H9 (cell line): ENCODE measurements at regions not wholly inside any gene's neighbourhood (a gene's known extent, or its start where the extent isn't known, plus 50 kb on each side); places are given as distances from the start of the nearest gene placed in this dataset.

ENCODE experiments used
- DNase-seq: peaks from one replicate; pipeline ENCODE4 v3.0.0-alpha.2; 2017
- H2AFZ ChIP-seq: one replicate; pipeline ENCODE4 v1.6.1; 2013; ENCODE audit warnings: mild to moderate bottlenecking, low read length, control low read depth, moderate library complexity
- H2AK5ac ChIP-seq: 2 replicates; pipeline ENCODE4 v1.6.1; 2013; ENCODE audit warnings: low read length, control low read depth, mixed read lengths; ENCODE audit not compliant: insufficient read length
- H2BK120ac ChIP-seq: one replicate; pipeline ENCODE4 v1.6.1; 2013; ENCODE audit warnings: low read depth, mild to moderate bottlenecking, low read length, control low read depth, inconsistent platforms; ENCODE audit not compliant: poor library complexity, severe bottlenecking
- H2BK12ac ChIP-seq: 2 replicates; pipeline ENCODE4 v1.6.1; 2013; ENCODE audit warnings: low read length, control low read depth, mixed read lengths, low read depth; ENCODE audit not compliant: insufficient read length
- H2BK15ac ChIP-seq: 2 replicates; pipeline ENCODE4 v1.6.1; 2013; ENCODE audit warnings: low read depth, low read length, control low read depth
- H2BK20ac ChIP-seq: one replicate; pipeline ENCODE4 v1.6.1; 2013; ENCODE audit warnings: low read depth, mild to moderate bottlenecking, low read length, control low read depth, inconsistent platforms; ENCODE audit not compliant: poor library complexity, severe bottlenecking
- H2BK5ac ChIP-seq: 2 replicates; pipeline ENCODE4 v1.6.1; 2013; ENCODE audit warnings: low read length, control low read depth, mixed read lengths; ENCODE audit not compliant: insufficient read length
- H3K14ac ChIP-seq: 2 replicates; pipeline ENCODE4 v1.6.1; 2013; ENCODE audit warnings: low read length, control low read depth; ENCODE audit not compliant: insufficient read depth
- H3K18ac ChIP-seq: 2 replicates; pipeline ENCODE4 v1.6.1; 2013; ENCODE audit warnings: low read depth, mild to moderate bottlenecking, mixed read lengths, low read length, control low read depth; ENCODE audit not compliant: insufficient read length
- H3K23ac ChIP-seq: 2 replicates; pipeline ENCODE4 v1.6.1; 2013; ENCODE audit warnings: low read length, control low read depth, mixed read lengths, low read depth; ENCODE audit not compliant: insufficient read length
- H3K23me2 ChIP-seq: 2 replicates; pipeline ENCODE4 v1.6.1; 2013; ENCODE audit warnings: low read depth, mild to moderate bottlenecking, mixed read lengths, low read length, control low read depth; ENCODE audit not compliant: insufficient read length, poor library complexity, severe bottlenecking
- H3K27ac ChIP-seq: 2 replicates; pipeline ENCODE4 v1.5.1; 2013; ENCODE audit warnings: low read length, control low read depth, mixed read lengths, low read depth; ENCODE audit not compliant: insufficient read length
- H3K27me3 ChIP-seq: 2 replicates; pipeline ENCODE4 v1.6.1; 2013; ENCODE audit warnings: low read length, control low read depth, inconsistent platforms; ENCODE audit not compliant: insufficient read depth
- H3K4ac ChIP-seq: 2 replicates; pipeline ENCODE4 v1.6.1; 2013; ENCODE audit warnings: low read depth, mild to moderate bottlenecking, control low read depth, inconsistent platforms, low read length, moderate library complexity
- H3K4me1 ChIP-seq: 2 replicates; pipeline ENCODE4 v1.6.1; 2013; ENCODE audit warnings: low read length, control low read depth, inconsistent platforms; ENCODE audit not compliant: insufficient read depth
- H3K4me2 ChIP-seq: 2 replicates; pipeline ENCODE4 v1.6.1; 2013; ENCODE audit warnings: low read length, control low read depth, mixed read lengths; ENCODE audit not compliant: insufficient read length, insufficient read depth
- H3K56ac ChIP-seq: 2 replicates; pipeline ENCODE4 v1.6.1; 2013; ENCODE audit warnings: low read depth, mild to moderate bottlenecking, mixed read lengths, low read length, control low read depth; ENCODE audit not compliant: insufficient read length
- H3K79me1 ChIP-seq: 2 replicates; pipeline ENCODE4 v1.6.1; 2013; ENCODE audit warnings: low read depth, mild to moderate bottlenecking, moderate library complexity, low read length, control low read depth, inconsistent platforms; ENCODE audit not compliant: insufficient read depth, poor library complexity, severe bottlenecking
- H3K79me2 ChIP-seq: 2 replicates; pipeline ENCODE4 v1.6.1; 2013; ENCODE audit warnings: low read length, control low read depth, inconsistent platforms; ENCODE audit not compliant: insufficient read depth
- H3K9ac ChIP-seq: 2 replicates; pipeline ENCODE4 v1.6.1; 2013; ENCODE audit warnings: low read length, control low read depth, mixed read lengths; ENCODE audit not compliant: insufficient read length; ENCODE audit errors: extremely low read depth
- H3K9me3 ChIP-seq: one replicate; pipeline ENCODE4 v1.6.1; 2013; ENCODE audit warnings: low read depth, low read length, inconsistent platforms; ENCODE audit not compliant: control insufficient read depth
- H3T11ph ChIP-seq: one replicate; pipeline ENCODE4 v1.6.1; 2013; ENCODE audit warnings: mild to moderate bottlenecking, low read length, control low read depth, inconsistent platforms
- H4K20me1 ChIP-seq: one replicate; pipeline ENCODE4 v1.6.1; 2013; ENCODE audit not compliant: control insufficient read depth, insufficient read length, insufficient read depth
- H4K5ac ChIP-seq: 2 replicates; pipeline ENCODE4 v1.6.1; 2013; ENCODE audit warnings: low read depth, mild to moderate bottlenecking, mixed read lengths, low read length, control low read depth; ENCODE audit not compliant: insufficient read length
- H4K8ac ChIP-seq: replicated peaks from 2 replicates; pipeline ENCODE4 v1.6.1; 2013; ENCODE audit warnings: low read length, control low read depth, mixed read lengths, low read depth; ENCODE audit not compliant: insufficient read length
- H4K91ac ChIP-seq: 2 replicates; pipeline ENCODE4 v1.6.1; 2013; ENCODE audit warnings: low read depth, mild to moderate bottlenecking, moderate library complexity, mixed read lengths, low read length, control low read depth; ENCODE audit not compliant: insufficient read length
- H3K27ac Mint-ChIP-seq, 3 experiments: 2 replicates in 2 of 3; 3 replicates in 1 of 3; pipeline ENCODE4 v1.8.0; 2020 to 2021; ENCODE audit warnings: mixed read lengths in 3 of 3, mild to moderate bottlenecking in 1 of 3, moderate library complexity in 1 of 3
- H3K27me3 Mint-ChIP-seq: 2 replicates; pipeline ENCODE4 v1.8.0; 2021; ENCODE audit warnings: low read depth, mild to moderate bottlenecking, moderate library complexity, mixed read lengths
- H3K36me3 Mint-ChIP-seq, 3 experiments: 2 replicates in 2 of 3; 3 replicates in 1 of 3; pipeline ENCODE4 v1.8.0; 2020 to 2021; ENCODE audit warnings: low read depth in 3 of 3, mixed read lengths in 3 of 3; ENCODE audit not compliant: insufficient read depth in 1 of 3
- H3K4me1 Mint-ChIP-seq, 2 experiments: 2 replicates each; pipeline ENCODE4 v1.8.0; 2020; ENCODE audit warnings: mixed read lengths in 2 of 2
- H3K4me3 Mint-ChIP-seq, 2 experiments: 2 replicates in 1 of 2; 3 replicates in 1 of 2; pipeline ENCODE4 v1.8.0; 2020 to 2021; ENCODE audit warnings: mild to moderate bottlenecking in 2 of 2, mixed read lengths in 2 of 2, moderate library complexity in 1 of 2
- H3K9me3 Mint-ChIP-seq, 2 experiments: 2 replicates in 1 of 2; 3 replicates in 1 of 2; pipeline ENCODE4 v1.8.0; 2020; ENCODE audit warnings: mild to moderate bottlenecking in 2 of 2, mixed read lengths in 2 of 2, moderate library complexity in 1 of 2
- CTCF ChIP-seq: fragments of 200-600 bp; sonication (generic); conservative IDR thresholded peaks from 3 replicates; pipeline ENCODE4 v1.8.0; 2021; ENCODE audit warnings: antibody characterized with exemption, mild to moderate bottlenecking
- WGBS: extraction: QIAGEN DNeasy Blood & Tissue Kit; methylation state at CpG from one replicate; pipeline ENCODE4 v1.1.7; 2013; ENCODE audit warnings: missing lambda C conversion rate, low lambda C conversion rate, mixed read lengths; ENCODE audit not compliant: insufficient read length; ENCODE audit errors: extremely low coverage; 5-methylcytosine and 5-hydroxymethylcytosine counted together

DNA sequence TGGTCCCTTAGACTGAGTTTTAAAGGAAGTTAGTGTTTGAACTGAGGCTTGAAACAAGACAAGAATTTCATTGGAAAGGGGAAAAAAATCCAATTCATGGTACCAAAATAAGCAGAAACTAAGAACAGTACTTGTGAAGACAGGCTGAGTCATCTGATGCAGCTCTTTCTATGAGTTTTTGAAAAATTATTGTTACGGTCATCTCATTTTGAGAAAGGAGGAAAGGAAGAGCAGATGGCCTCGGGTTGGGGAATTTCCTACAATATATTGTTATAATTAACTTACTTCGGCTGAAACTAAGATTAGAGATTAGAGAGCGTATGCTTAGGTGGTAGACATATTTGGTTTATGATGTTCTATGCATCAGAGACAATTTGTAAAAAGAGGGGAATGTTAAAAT lies 2164.8 kb upstream of the AGA start:
- no peak for TF ChIP-seq CTCF
- no peaks in the 10 kb centered on the region for H3K23me2 ChIP-seq
- no peak overlapping the region for H3K4me3 Mint-ChIP-seq

More for the DNA sequence above, 2164.8 kb upstream of the AGA start:
- Histone ChIP-seq H3K4me2 (no peak overlapping the region), H3K9me3 (no peaks in the 10 kb centered on the region), H3T11ph (no peak overlapping the region), H2BK15ac (no peak overlapping the region), H3K27ac (no peak overlapping the region), H3K4ac (no peak overlapping the region), H2BK20ac (no peak overlapping the region), H3K14ac (no peak overlapping the region), H2AFZ (no peak overlapping the region), H2AK5ac (no peak overlapping the region), H4K91ac (no peak overlapping the region), H2BK12ac (no peak overlapping the region), H3K9ac (no peak overlapping the region), H3K18ac (no peak overlapping the region), H2BK5ac (no peak overlapping the region), H4K5ac (no peak overlapping the region), H3K79me1 (no peaks in the 10 kb centered on the region), H4K20me1 (no peaks in the 10 kb centered on the region), H3K79me2 (no peaks in the 10 kb centered on the region), H4K8ac (no peak overlapping the region), H3K27me3 (no peaks in the 10 kb centered on the region), H3K4me1 (no peaks in the 10 kb centered on the region), H3K23ac (no peak overlapping the region), H2BK120ac (no peak overlapping the region), H3K56ac (no peak overlapping the region)
- Mint-ChIP-seq H3K27ac (no peak overlapping the region), H3K36me3 (no peaks in the 10 kb centered on the region), H3K9me3 (no peaks in the 10 kb centered on the region), H3K27me3 (no peaks in the 10 kb centered on the region), H3K4me1 (no peaks in the 10 kb centered on the region)
- no peak for DNase-seq
- no CpG with 5 or more reads among the region's 4 CpGs for WGBS
